Upper lobe of left lung (tissue), 4 donors: ENCODE measurements at regions not wholly inside any gene's neighbourhood (a gene's known extent, or its start where the extent isn't known, plus 50 kb on each side); places are given as distances from the start of the nearest gene placed in this dataset.

Experiments
- CTCF ChIP-seq, 6 experiments: fragments of 450-650 bp in 4 of 6; fragments of 200-600 bp in 2 of 6; sonication (generic) in 2 of 6; IDR thresholded peaks; one replicate each; pipeline ENCODE4 v1.5.1; 2016 to 2019; ENCODE audit warnings: antibody characterized with exemption in 6 of 6
- EP300 ChIP-seq, 4 donors: sonication (generic); formaldehyde crosslinking; IDR thresholded peaks; one replicate each; pipeline ENCODE4 v1.5.1; 2017; ENCODE audit warnings: antibody characterized with exemption in 4 of 4, control low read depth in 2 of 4
- POLR2A ChIP-seq, 4 donors: fragments of 450-650 bp; IDR thresholded peaks; one replicate each; pipeline ENCODE4 v1.5.1; 2016 to 2017; ENCODE audit warnings: antibody characterized with exemption in 4 of 4, mild to moderate bottlenecking in 2 of 4
- POLR2AphosphoS5 ChIP-seq, 2 donors: sonication (generic); formaldehyde crosslinking; IDR thresholded peaks; one replicate each; pipeline ENCODE4 v1.5.1; 2017; ENCODE audit warnings: antibody characterized with exemption in 2 of 2

- TF ChIP-seq POLR2A (IDR thresholded peaks at IDR 0.05) (no peak), CTCF (IDR thresholded peaks at IDR 0.05) (no peak), POLR2AphosphoS5 (IDR thresholded peaks at IDR 0.05) (no peak), EP300 (IDR thresholded peaks at IDR 0.05) (no peak)
These were observed 106.4 kb upstream of the PFN2 start for GRCh38 chr3:150077107-150077506.
